HG02885 (cell line): ENCODE measurements at regions not wholly inside any gene's neighbourhood (a gene's known extent, or its start where the extent isn't known, plus 50 kb on each side); places are given as distances from the start of the nearest gene placed in this dataset.

ENCODE experiments used
- ATAC-seq: cut with Tn5 transposase; IDR thresholded peaks from one replicate; pipeline ENCODE4 v1.9.1; 2021; ENCODE audit warnings: mild to moderate bottlenecking; ENCODE audit not compliant: unreplicated experiment, poor library complexity

DNA sequence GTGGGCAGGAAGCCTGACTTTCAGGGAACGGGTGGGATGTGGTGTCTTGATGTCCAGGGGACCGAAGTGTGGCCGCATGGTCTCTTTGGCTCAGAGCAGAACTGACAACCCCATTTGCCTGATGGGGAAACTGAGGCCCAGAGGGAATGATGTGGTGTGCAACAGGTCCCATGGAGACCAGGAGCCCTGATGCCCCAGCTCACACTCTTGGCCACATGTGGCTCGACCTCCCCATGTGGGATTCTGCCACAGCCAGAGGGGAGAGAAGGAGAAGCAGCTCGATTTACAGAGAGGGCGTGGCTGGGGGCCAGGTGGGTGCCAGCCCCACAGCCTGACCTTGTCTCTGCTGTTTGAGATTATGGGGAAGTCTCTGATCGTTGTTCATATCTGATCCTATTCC is 128.1 kb downstream of the TEX29 start:
- no peak for ATAC-seq

DNA sequence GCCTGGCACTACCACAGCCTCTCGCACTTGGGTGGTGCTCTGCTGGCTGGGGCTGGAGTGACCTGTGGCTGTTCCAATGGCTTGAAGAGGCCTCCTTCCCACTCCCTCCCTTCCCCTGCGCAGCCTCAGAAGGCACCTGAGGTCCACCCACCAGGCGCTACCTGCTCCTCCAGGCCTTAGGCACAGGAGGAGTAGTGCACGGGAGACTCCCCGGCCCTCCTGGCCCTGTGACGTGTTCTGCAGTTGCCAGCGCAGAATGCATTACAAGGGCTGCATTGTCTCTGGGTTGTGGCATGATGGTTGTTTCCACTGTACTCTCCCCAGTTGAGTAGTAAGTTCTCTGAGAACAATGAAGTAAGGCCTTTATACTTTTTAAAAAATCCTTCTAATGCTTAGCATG is 128.6 kb downstream of the TEX29 start:
- no peak for ATAC-seq

DNA sequence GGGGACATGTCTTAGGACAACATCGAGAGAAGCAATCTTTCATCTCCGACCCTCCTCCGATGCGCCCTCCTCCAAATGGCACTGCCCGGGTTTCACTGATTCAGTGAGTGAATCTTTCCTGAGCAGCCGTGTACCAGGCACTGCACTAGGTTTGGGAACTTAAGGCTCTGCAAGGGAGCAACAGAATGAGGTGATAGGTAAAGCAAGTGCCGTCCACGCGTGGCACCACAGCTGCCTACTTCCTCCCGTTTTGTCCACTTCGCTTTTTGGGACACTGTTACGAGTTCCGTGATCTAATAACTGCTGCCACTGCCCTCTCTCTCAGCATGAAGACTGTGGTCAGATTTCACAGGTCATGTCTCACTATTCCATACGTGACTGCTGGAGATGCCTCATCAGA is 131.0 kb downstream of the TEX29 start:
- no peak for ATAC-seq

DNA sequence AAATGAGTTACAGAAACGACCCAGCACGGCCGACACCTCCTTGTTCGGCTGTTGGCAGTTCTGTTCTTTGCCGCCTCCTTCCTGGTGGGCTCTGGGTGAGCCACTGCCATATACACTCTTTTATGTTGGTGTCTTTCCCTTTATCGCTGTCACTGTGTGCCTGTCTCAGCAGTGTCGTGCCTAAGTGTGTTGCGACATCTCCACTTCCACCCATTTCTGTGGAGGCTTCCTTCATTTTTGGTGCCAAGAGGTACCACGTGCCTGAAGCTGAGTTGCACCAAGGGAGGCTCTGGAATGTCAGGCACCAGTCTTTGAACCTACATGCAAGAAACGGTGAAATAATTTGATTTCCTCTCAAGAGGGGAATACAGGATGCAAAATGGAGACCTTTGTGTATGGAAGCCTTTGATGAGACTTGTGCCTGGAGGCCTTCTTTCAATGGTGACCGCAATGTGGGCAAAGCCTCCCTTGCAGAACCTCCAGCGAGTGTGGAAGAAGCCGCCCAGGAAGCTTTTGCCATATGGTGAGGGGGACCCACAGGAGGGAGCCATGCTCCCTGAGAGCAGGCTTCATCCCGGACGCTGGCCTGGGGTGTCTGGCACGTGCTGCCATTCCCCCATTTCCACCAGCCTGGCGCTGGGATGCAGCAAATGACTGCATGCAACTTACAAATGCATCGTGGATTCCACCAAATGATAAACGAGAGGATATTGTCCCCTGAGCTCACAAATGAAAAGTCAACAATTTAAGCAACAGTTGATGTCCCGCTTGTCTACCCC is 136.2 kb downstream of the TEX29 start:
- no peak for ATAC-seq

DNA sequence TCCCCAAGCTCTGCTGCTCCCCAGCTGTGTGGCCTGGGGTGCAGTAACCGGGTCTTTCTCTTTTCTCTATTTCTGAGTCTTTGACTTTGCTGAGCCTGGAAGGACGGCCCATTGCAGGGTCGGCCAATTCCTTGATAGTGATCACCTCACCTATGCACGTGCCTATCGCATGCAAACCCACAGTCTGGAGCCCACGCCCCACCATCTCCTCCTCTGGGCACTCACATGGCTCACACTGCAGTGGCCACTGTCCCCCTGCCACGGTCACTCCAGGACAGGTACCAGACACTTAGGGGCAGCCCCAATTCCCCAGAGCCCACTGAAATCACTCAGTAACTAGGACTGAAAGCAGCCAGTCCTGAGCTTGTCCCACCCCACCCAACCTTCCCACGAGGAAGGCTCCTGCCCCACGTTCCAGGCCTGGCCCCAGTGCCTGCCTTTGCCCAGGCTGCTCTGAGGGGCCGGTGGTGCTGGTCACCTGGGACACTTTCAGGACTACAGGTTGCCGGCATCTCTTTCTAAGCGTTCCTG is 137.6 kb downstream of the TEX29 start:
- no peak for ATAC-seq

DNA sequence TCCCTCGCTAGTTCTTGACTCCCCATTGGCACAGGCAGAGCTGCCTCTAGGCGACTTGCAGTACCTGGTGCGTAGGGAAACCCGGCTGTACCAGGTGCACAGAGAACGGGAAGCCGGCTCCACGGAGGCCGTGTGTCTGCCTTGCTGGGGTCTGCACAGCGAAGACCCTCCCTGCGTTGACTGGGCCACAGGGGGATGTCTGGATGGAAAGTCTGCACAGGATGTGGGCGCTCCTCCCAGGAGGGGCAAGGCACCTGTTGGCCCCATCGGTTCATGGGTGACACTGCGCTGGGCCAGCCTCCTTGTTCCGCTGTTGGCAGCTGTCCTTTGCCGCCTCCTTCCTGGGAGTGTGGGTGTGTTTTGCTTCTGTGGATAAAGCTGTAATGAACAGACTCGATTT is 138.3 kb downstream of the TEX29 start:
- ATAC-seq = no peak

DNA sequence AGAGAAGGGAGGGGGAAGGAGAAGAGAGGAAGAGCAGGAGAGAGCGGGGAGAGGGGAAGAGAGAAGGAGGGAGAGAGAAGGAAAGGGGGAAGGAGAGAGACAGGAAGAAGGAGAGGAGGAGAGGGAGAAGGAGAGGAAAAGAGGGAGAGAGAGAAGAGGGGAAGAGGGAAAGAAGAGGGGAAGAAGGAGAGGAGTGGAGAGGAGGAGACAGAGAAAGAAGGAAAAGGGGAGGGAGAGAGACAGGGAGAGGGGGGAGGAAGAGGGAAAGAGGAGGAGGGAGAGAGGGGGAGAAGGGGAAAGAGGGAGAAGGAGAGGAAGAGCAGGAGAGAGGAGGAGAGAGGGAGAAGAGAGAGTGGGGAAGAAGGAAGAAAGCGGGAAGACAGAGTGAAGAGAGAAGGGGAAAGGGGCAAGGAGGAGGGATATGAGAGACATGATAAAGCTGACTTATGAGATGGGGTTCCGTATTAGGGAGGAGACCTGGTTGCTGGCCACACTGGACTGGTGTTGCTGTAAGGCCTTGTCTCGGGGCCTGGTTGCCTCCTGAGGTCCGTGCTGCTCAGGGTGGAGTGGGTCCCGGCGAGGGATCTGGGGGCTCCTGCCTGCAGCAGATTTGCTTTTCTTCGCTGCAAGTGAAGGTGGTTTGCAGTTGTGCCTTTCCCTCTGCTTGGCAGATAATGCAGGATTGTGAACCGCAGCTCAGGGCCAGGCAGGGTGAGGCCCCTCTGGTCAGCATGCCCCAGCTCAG is 139.5 kb downstream of the TEX29 start:
- no peak for ATAC-seq

DNA sequence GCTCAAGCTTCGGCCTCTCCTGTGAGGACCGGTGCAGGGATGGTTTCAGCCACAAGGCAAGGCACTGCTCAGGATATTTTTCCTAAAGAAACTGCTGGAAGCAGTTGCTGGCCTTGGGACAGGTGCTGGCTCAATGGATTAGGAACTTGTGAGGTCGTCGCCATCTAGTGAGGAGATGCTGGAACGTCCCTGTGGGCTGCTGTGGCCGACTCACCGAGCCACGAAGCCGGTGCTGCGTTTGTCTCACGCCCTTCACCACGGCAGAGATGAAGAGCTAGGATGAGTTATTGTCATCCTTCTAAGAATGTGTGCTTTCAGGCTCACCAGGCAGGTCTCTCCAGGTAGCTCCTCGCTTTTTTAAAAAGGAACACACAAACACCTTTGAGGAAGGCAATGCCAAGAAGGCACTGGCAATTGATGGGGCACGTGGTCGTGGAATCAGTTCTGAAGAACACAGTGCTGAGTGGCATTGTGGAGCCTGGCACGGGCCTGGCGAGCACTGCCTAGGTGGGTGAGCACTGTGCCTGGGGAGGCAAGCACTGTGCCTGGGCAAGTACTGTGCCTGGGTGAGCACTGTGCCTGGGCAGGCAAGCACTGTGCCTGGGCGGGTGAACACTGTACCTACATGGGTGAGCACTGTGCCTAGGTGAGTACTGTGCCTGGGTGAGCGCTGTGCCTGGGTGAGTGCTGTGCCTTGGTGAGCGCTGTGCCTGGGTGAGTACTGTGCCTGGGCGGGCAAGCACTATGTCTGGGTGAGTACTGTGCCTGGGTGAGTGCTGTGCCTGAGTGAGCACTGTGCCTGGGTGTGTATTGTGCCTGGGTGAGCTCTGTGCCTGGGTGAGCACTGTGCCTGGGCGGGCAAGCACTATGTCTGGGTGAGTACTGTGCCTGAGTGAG is 140.4 kb downstream of the TEX29 start:
- ATAC-seq = no peak

DNA sequence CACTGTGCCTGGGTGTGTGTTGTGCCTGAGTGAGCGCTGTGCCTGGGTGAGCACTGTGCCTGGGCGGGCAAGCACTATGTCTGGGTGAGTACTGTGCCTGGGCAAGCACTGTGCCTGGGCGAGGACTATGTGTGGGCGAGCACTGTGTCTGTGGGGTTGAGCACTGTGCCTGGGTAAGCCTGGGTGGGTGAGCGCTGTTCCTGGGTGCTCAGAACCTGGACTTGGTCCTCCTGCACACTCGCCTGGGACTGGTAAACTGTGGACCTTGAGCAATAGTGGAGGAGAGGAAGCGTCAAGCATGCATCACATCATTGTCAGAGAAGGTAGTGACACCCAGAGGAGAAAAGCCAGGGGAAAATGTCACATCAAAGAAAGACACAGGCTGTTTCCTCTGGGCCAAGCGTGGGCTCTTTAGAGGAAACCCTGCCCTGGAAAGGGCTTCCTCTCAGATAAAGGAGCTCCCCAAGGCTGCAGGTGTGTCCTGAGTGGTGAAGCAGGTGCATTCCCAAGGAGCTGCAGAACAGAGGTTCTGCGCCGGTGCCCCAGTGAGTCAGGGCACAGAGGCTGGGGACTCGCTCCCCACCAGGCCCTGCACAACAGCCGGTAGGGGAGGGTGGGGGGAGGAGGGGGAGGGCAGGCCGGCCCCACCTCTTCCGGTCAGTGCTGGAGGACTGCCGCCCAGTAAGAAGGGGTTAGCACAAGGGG is 141.2 kb downstream of the TEX29 start:
- ATAC-seq = no peak

DNA sequence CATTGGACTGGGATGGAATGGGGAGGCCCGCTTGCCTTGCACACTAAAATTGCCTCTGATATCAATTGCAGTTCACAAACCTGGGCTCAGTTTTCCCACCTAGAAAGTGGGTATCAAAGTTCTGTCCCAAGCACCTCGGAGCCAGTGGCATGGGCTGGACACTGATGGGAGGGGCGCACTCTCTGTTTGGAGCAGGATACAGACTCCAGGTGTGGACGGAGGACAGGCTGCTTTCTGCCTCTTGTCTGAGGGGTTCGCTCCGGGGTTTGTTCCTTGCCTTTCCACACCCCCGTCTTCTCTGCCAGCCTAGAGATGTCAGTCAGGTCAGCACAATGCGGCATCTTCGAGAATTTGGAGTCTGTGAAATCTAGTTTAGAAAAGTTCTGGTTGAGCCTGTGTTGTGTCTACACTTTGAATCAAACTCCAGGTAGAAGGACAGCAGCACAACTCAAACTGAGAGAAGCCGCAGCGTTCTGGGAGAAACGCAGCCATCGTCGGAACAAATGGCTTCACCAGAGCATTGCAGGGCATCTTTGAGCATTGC is 141.9 kb downstream of the TEX29 start:
- ATAC-seq = no peak

DNA sequence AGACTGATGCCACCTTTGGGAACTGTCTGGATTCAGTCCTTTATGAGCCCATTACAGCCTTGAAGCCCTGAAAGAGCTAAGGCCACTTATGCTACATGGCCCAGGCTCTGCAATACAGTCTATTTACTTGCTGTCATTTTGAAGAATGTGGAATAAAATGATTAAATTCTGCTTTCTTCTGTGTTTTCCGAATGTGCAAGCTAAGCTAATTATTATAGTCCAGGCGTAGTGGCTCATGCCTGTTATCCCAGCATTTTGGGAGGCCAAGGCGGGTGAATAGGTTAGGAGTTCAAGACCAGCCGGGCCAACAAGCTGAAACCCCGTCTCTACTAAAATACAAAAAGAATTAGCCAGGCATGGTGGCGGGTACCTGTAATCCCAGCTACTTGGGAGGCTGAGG is 142.5 kb downstream of the TEX29 start:
- no peak for ATAC-seq

DNA sequence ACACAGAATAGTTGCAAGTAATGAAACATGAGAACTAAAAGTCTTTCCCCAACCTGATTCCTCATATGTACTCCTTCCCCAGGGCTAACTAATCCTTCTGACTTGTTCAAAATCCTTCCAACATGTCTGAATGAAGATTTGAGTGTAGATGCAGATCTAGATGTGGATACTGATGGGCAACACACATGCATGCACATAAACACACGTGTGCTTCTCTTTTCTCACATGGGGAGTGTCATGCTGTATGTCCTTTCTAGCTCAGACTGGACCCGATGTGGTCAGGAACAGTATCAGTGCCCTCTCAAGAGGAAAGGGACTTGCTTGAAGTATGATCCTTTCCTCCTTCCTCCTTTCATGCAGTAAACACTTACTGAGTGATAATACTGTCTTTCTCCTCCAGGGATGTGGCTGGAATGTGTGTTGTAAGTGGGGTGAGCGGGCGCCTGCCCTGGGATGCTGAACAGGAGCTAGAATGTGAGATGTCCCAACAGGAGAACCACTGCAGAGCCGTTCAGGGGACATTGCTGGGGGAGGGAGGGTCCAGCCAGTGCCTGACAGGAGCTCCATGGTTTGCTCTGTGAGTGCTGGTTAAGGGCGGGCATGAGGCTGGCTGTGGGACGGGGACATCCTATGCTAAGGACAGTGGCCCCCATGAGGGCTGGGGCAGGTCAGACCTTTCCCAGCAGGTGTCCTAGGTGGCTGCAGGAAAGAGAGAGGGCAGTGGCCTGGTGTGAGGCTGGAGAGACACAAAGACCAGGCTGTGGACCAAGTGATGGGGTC is 146.9 kb downstream of the TEX29 start:
- no peak for ATAC-seq

DNA sequence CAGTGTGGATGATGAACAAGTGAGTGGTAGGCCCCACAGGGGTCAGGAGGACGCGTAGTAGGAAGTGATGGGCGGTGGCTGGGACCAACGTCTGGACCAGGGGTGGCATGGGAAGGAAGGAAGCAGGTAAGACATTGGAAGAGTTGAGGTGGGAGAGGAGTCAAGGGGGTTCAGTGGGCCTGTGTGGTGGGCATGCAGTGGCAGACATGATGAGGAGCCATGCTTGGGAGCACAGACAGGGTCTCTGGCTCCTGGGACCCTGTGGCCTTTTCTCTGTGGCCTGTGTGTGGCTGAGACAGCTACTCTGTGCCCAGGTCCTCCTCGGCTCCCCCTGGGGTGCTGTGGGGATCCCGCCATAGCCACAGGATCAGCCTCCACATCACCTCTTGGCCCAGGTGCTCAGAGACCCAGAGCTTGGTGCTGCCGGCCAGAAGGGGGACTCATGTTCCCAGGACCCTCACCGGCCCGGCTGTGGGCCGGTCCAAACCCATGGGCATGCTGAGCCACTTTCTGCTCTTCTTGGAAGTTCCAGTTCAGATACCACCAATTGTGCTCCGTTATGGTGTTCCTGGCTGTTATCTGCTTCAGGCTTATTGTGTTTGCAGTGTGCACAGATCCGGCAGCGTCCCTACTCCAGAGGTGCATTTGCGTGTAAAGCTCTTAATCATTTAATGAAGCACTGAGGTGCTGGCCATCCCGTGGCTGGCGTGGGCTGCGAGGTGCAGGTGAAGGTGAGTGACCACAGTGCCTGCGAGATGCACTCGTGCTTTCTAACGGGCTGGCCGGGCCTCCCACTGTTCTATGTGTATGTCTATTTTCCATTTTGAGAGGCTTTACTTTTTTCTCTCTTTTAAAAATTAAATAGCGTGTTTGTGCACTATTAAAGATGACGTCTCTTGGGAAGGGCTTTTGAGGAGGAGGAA is 147.9 kb downstream of the TEX29 start:
- no peak for ATAC-seq

DNA sequence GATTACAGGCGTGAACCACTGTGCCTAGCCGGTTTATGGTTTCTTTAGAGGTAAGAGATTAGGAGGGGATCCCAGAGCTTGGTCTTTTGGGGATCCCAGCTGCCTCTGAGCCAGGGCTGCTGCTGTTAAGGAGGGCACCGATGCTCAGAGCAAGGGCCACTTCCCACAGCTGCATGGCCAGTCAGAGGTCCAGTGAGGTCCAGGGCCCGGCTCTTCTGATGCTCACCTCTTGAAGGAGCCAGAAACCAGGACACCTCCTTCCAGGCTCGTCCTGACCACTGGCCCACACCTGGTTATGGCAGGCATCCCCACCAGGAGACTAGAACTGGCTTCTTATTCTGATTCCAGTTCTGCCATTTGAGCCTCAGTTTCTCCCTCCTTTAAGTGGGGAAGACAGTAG is 149.0 kb downstream of the TEX29 start:
- no peak for ATAC-seq

DNA sequence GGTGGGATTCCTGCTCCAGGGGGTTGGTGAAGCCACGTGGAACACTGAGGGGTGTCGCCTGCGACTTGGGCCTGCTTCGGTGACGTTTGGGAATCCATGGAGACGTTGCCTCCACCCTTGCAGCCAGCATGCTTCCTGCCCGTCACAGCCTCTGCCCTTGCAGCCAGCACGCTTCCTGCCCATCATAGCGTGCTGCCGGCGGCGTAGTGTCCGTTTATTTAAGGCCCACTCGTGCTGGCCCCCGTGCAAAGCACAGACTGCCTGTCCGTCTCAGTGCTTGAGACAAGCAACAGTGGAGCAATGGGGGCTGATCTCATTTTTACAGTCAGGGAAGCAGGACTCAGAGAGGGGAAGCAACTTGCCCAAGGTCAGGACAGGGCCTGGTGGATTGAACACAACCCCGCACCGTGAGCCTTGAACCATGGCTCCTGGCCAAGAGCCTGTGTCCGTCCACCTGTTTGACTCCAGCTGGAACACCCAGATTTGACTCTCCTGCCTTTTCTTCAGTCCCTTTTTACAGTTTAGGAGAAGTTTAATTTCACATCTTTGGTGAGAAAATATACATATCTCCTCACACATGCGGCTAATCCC is 149.6 kb downstream of the TEX29 start:
- ATAC-seq = no peak

DNA sequence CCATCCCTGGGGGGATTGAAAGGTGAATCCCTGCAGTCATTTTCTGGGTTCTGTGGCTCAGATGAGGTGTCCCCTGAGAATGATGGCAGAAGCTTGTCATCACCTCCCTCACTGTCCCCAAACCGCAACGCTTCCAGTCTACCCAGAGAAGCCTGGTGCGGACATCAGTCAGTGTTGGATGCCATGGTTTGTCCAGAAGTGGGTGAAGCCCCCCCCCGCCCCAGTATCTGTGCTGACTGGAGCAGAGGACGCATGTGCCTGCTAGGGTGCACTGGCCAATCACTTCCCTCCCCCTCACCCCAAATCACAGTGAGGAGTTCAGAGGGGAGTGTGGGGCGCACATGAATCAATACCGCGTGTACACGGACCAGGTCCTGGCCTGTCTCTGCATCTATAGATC is 150.5 kb downstream of the TEX29 start:
- no peak for ATAC-seq

DNA sequence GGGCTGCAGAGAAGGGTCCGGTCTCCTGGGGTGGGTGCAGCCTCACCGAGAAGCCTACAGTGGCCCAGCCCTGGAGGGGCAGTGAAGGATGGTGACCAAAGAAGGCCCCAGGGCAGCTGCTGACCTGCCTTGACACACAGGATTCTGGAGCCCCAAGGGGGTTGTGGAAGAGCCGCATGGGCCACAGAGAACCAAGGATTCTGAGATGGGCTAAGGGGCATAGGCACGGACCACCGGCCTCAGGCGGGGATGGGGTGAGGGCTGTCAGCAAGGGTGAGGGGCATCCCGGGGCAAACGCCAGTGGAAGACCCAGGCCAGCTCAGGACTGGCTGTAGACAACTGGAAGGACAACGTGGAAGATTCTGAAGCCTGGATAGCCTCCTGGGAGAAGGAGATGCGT is 151.6 kb downstream of the TEX29 start:
- no peak for ATAC-seq
